ENCODE measurements at regions not wholly inside any gene's neighbourhood (a gene's known extent, or its start where the extent isn't known, plus 50 kb on each side); places are given as distances from the start of the nearest gene placed in this dataset.

DNA sequence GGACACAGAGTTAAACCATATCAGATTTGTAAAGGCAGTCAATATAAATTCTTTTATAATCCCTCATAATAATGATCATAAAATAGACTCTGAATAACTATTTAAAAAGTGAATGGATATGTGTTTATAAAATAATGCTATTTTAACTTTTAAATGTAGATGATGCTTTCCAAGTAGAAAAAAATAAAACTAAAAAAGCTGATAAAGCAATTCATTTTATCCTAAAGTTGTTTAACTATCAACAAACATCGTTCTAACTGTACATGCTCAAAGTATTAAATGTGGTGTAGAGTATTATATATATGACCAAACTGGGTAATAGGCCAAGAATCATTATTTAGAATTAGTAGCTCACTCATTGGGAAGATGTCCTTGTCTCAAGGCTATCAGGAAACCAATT is 248.3 kb upstream of the CLEC14A start:
- no peak for DNase-seq

DNA sequence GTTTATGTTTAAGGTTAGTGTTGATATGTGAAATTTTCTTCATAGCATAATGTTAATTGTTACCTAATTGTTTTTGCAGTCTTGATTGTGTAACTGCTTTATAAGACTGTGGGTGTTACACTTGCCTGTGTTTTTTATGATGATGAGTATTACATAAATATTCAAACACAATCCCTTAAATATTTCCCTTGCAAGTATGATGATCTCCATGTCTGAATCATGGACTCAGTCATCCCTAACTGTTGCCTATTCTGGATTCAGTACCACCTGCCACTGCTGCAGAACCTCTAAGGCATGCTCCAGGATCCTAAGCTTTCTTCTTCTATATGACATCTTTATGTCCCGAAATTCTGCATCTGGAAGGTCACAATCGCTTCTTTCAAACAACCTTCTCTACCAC is 246.3 kb upstream of the CLEC14A start:
- no peak for DNase-seq

DNA sequence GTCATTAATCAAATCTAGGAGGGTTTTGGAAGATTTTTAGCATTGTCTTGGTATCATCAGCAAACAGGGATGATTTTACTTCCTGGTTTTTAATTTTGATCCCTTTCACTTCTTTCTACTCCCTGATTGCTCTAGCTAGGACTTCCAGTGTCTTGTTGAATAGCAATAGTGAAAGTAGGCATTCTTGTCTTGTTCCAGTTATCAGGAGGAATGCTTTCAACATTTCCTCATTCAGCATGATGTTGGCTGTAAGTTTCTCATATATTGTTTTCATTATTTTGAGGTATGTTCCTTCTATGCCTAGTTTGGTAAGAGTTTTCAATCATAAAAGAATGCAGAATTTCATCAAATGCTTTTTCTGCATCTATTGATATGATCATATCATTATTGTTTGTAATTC is 244.2 kb upstream of the CLEC14A start:
- no peak for DNase-seq

DNA sequence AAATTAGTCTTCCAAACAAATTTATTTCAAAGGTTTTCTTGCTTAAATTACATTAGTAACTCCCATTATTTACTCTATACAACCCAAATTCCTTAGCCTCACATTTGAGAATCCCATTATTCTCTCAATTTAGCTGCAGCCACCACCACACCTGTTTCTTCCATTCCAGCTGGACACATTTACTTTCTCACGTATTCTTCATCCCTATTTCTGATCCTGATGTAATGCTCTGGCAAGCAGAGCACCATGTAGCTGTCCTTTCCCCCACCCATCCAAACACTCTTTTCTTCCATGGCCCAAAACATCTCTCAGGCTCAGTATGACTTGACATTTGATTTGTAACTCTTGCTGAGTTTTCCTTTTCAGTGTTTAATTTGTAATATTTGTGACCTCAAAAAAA is 240.2 kb upstream of the CLEC14A start:
- DNase-seq = no peak

DNA sequence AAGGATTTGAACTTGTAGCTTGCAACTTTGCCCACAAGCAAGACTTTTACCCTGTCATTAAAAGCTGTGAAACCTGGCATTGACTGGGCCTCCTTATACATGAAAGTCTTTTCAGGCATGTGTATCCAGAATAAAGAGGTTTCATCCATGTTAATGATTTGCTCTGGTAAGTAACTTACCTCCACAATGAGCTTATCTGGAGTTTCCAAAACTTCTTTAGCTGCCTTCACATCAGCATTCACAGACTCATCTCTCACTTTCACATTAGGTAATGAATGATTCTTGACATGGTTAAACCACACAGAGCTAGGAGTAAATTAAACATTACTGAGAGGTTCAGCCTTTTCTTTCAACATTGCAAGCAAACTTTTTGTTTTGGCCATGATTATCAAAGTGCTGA is 234.4 kb upstream of the CLEC14A start:
- no peak for DNase-seq

DNA sequence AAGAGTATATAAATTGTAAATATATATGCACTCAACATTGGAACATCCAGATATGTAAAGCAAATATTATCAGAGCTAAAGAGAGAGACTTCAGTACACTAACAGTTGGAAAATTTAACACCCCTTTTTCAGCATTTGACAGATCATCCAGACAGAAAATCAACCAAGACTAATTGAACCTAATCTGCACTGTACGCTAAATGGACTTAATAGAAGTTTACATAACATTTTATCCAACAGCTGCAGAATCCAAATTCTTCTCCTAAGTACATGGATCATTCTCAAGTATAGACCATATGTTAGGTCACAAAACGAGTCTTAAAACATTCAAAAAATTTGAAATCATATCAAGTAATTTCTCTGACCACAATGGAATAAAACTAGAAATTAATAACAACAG is 229.1 kb upstream of the CLEC14A start:
- no peak for DNase-seq

DNA sequence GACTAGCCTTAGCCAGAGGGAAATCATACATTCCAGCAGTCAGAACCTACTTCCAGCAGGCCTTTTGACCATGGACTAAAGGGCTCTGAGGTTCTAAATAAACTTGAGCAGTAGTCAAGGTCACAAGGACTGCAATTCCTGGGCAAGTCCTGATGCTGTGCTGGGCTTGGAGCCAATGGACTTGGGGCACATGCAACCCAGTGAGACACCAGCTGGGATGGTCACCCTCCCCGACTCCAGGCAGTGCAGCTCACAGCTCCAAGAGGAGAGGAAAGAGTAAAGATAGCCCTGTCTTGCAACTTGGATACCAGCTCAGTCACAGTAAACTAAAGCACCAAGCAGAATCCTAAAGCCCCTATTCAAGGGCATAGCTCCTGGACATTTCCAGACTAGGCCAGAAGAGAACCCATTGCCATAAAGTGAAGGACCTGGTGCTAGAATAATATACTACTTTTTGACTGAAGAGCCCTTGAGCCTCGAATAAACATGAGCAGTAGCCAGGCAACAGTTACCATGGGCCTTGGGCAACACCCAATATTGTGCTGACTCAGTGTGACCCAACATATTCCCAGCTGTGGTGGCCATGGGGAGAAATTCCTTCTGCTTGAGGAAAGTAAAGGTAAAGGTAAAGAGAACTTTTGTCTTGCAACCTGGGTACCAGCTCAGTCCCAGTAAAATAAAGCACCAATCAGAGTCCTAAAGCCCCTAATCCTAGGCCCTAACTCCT is 226.2 kb upstream of the CLEC14A start:
- DNase-seq = no peak

DNA sequence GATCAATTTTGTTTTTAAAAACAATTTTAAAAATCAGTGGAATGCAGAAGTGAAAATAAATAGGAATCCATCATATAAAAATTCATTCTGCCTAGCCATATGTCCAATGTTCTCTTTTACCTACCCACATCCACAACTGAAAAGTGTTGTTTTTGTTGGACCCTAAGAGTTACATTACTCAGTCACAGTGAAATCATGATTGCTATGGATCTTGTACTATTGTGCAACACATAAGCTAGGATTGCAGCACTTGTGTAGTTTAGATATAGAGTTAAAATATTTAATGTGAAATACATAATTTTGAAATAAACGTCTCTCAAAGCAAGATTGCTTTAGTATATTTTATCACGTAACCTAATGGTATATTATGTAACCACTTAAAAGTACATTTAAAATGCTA is 213.3 kb upstream of the CLEC14A start:
- DNase-seq = no peak

DNA sequence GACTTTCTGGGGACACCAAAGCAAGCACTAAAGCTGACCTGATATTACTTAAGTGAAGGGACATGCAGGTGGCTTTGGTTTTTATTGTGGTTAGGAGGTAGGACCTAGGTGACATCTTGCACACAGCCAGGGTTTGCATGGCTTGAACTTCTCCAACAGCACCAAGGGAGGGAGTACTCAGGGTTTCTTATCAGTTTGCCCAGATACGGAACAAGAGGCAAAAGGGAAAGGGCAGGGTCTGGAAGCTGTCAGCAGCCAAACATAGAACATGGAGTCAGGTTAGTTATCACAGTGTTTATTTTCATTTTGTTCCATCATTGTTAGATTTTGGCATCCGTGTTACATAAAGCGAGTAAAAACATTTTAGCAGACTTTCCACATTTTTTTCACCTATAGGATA is 186.3 kb upstream of the CLEC14A start:
- DNase-seq = no peak

DNA sequence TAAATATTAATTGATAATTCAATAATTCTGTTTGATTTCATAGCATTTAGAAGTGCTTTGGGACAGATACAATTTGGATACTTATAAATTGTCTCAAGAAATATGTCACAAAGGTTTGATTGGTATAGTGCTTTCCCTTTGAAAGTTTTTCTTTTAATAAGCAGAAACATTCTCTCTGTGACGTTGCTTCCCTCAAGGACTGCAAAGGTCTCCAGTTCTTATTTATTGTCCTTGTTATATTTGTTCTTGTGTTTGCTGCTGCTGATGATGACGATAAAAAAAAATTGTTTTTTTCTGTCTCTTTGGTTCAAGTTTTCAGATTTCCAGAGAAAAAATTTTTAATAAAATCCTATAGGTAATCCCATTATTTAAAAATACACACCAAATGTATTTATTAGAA is 176.3 kb upstream of the CLEC14A start:
- DNase-seq = no peak

DNA sequence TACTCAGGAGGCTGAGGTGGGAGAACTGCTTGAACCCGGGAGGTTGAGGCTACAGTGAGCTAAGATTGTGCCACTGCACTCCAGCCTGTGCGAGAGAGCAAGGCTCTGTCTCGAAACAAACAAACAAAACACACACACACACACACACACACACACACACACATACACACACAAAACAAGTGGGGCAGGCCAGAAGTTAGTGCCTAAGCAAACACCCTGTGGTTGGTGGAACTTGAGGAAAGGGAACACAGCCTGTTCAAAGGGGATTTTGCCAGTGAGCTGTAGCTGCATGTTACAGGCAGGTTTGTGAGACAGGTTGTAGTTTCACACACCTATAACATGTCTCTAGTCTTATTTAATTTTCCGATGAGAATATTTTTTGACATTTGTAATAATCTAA is 175.3 kb upstream of the CLEC14A start:
- DNase-seq = no peak

DNA sequence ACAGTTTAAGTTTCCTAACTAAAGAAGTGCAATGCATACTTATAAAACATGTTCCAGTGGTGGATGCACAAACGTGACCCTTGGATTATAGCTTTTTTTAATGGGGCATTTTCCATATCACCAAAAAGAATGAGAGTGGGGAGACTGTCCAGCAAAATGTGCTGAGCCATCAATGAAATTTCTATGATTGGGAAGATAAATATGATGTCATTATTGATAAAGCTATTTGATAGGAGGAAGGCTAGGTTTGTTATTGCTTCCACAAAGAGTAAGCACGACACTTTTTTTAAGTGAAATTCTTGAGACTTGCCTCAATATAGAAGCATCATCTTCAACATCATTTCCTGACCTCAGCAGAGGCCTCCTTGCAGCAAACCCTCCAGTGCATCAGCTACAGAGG is 174.6 kb upstream of the CLEC14A start:
- no peak for DNase-seq

DNA sequence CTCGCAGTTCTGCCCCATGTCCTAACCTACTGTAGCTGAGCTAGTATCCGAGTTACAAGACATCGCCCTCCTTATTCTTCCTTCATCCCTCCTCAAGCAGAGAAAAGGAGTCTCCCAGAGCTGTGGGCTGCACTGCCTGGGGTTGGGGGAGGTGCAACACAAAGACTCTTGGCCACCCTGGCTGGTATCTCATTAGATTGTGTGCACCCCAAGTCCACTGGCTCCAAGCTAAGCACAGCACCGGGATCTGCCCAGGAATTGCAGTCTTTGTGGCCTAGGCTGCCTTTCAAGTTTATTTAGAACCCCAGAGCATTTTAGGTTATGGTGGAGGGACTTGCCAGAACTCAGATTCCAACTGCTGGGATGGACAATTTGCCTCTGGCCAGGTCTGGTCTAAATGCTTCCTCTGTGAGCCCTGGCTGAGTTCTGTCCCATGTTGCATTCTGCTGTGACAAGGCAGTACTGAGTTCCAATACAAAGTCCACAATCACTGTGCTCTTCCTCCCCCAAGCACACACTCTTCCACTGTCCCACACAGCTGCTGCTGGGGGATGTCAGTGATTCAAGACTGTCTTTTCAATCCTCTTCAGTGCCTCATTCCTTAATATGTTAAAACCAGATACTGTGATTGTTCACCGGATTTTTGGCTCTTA is 169.6 kb upstream of the CLEC14A start:
- DNase-seq = no peak

DNA sequence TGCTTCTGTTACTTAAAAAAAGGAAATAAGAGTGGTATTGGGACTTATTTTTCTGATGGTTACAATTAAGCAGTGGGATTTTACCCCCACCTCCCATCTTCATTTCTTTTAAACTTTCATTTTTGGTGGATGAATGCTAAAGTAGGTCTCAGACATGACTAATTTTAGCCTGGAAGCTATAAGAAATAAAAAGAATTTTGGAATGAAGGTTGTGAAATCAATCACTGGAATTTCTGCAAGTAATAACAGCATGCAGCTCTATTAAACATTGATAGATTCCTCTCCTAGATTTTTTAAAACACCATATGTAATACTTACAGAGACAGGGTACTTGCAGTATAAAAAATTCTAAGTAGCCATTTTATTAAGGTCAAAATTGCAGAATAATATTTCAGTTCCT is 164.2 kb upstream of the CLEC14A start:
- no peak for DNase-seq

DNA sequence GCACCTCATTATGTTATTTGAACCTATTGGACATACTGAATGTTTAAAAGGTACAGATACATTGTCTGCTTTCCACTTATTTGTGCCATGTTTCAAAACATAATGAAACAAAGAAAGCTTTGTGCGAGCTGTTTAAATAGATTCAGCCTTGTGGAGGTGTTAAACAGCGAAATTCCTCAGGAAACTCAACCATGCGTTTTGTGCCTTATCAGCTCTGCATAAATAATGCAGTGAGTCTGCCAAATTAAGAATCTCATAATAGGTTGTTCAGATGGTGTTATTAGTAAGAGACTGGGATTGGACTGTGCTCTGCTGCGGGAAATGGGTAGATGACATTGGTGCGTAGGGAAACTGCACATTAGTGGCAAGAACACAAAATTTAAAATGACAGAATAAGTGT is 163.7 kb upstream of the CLEC14A start:
- no peak for DNase-seq

DNA sequence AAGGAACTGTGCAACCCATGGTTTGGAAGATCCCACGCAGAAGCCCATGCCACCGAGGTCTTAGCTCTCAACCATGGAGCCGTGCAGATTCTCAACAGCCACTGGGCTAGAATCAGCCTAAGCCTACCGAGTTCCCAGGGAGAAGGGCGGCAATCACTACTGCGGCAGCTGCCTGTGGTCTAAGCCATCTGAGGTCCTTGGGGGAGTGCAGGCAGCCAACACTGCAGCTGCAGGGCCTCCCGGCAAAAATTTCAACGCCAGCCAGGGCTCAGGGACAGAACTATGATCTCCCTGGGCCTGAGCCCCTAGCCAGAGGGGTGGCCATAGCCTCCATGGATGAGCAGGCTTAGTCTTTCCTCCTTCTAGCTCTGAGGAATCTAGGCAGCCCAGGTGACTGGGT is 156.8 kb upstream of the CLEC14A start:
- DNase-seq = no peak

DNA sequence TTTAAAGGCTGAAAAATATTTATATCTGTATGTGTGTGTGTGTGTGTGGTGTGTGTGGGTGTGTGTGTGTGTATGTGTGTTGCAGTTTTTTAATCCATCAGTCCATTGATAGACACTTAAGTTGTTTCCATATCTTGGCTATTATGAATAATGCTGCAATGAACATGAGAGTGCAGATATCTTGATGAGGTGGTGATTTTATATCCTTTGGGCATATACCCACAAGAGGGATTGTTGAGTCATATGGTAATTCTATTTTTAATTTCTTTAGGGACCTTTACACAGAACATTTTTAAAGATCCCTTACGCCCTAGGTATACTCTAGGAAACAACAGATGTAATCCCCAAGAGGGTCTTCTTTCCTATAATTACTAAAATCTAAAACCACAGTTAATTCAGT is 154.5 kb upstream of the CLEC14A start:
- no peak for DNase-seq

DNA sequence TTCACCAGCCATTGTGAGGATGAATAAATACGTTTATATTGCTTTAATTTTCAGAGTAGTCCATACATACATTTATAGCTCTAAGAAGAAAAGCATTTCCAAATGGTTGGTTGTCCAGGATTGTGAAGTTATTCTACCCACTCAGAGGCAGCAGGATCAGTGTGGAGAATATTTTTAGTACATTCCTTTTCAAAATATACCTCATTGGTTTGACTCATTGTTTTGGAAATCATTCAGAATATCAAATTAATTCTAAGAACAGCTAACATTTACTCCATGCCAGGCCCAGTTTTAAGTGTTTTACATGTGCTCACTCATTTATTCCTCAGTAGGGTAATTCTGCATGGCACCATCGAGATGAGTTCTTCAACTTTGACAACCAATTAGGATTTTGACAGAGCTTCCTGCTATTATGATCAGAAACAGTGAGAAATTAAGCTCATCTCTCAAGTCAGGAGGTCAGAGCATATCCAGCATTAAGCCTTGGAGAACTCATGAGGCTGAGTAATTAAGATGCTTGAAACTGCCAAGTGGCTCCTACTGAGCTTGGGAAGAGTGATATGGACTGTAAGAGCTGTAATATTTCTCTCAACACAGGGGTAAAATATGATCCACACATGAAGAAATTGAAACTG is 153.3 kb upstream of the CLEC14A start:
- DNase-seq = no peak

DNA sequence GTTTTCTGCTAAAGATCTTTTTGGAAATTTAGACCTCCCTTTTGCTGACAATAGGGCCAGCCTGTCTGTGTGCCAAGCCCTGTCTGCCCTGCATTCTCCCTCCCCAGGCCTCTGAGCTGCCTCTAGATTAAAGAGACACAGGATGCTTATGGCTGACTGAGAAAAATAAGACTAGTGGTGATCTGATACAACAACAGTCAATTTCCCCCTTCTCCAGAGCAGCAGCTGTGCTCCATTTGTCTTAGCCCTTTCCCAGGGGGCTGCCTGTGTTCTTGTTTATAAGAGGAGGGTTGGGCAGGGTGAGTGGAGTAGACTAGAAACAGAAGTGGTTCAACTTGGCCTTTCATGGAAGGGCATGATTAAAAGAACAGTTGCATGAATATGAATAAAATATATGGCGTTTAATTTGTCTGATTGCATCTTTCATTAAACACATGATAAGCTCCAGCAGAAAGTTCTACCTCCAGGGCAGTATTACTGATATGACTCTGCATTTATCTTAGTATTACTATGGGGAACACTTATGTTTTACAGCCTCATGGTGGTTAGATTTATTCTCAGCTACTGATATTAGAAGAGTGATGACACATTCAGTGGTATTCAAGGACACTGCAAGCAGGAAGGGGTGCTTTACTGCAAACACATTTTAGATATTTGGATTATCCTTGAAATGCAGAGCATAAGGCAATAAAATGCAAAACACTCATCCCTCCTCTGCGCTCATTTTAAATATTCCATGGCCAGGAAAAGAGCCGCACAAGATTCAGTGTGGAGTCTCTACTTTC is 150.2 kb upstream of the CLEC14A start:
- no peak for DNase-seq

DNA sequence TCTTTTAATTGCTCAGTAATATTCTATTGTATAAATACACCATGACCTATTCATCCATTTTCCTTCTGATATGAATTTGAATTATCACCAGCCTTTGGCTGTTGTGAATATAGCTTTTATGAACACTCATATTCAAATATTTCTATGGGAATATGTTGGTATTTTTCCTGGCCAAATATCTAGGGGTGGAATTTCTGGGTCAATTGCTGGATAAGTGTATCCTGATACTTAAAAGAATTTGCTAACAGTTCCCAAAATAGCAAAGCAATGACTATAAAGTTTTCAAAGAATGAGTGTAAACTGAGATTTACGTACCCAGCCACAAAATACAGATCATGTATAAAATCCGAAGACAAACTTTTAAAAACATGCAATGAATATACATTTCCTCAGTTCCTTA is 148.7 kb upstream of the CLEC14A start:
- DNase-seq = no peak

DNA sequence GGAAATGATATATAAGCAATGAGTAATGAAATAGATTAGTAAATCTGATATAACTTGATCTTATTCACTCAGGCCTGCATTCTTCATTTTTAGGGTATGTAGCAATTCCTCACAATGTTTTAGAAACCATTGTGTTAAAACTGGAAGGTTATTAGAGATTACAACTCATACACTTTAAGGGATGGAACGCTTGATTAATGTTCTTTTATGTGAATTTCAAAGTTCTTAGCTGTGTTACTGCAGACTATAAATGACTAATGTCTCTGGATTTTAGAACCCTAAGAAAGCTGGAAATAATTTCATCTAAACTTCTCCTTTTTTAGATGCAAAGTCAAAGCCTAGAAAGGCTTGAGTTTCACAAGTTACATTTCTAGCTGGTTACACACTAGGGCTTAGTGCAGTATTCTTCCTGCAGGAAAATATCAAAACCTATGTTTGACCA is 148.2 kb upstream of the CLEC14A start:
- no peak for DNase-seq

DNA sequence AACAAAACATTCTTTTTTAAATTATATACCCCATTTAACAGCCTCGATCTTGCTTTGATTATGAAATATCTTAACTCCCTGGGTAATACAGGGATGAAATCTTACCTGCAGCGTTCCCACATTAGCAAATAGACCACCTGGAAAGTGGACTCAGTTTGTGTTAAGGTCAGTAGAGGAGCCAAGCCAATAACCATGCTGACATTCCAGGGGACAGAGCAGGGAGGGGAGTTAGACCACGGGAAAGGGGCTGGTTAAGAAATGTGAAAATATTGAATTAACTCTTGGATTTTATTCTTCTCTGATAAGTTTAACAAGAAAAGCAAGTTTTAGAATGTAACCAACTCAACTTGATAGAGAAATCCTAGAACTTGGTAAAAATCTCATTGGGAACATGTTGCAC is 144.9 kb upstream of the CLEC14A start:
- DNase-seq = no peak

DNA sequence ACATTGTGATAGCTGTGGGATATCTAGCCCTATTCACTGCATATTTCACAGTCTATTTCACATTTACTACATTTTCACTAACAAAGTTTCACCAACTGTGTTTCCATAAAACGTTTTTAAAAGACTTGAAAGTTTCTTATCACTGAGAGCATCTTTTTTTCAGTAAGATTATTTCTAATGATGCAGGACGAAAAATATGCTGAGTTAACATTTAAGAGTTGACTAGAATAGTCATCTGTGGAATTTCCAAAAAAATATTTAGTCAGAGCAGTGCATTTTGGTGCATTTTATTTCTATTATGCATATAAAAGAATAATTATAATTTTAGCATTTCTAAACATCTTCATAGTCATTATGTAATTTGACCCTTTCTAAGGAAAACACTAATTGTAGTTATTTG is 143.8 kb upstream of the CLEC14A start:
- no peak for DNase-seq

DNA sequence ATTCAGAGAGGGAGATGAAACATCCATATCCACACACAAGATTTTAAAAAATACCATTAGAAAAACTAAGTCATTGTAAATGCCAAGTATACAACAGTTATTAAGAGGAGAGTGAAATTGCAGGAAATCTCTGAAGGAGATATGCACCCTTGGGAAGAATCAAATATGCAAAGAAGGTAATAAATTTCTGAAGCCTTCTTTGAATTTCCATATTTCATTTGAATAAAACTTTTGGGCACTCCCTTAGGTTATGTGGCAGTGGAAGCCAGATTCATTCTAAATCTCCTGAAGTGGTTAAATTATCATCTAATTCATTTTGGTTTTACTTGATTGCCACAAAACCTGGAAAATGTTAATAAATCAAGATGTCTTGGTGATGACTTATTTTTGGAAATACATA is 138.9 kb upstream of the CLEC14A start:
- no peak for DNase-seq

Measured in right forelimb (tissue), 1 donor.